GM12891 (cell line): ENCODE measurements at regions not wholly inside any gene's neighbourhood (a gene's known extent, or its start where the extent isn't known, plus 50 kb on each side); places are given as distances from the start of the nearest gene placed in this dataset.

Experiments used
- DNase-seq: peaks from one replicate; pipeline ENCODE4 v3.0.0; 2011; ENCODE audit warnings: low spot score; ENCODE audit not compliant: insufficient read length
- FAIRE-seq: peaks from 2 replicates; lab custom pipeline; 2011; peaks lifted over from hg19 to GRCh38; lab: Jason Lieb, UNC
- PAX5 ChIP-seq: IDR thresholded peaks from 2 replicates; pipeline ENCODE4 v1.6.1; 2011; ENCODE audit warnings: low read length, moderate library complexity, mild to moderate bottlenecking; ENCODE audit not compliant: insufficient read depth, severe bottlenecking
- POLR2A ChIP-seq: IDR thresholded peaks from 2 replicates; pipeline ENCODE4 v1.6.1; 2011; ENCODE audit warnings: low read depth, low read length, control low read depth
- POLR2AphosphoS5 ChIP-seq: IDR thresholded peaks from 2 replicates; pipeline ENCODE4 v1.6.1; 2011; ENCODE audit warnings: low read depth, low read length, control low read depth
- POU2F2 ChIP-seq: IDR thresholded peaks from 2 replicates; pipeline ENCODE4 v1.6.1; 2011; ENCODE audit warnings: low read depth, mild to moderate bottlenecking, control low read depth, low read length, moderate library complexity
- SPI1 ChIP-seq: IDR thresholded peaks from 2 replicates; pipeline ENCODE4 v1.6.1; 2011; ENCODE audit warnings: low read depth, low read length, control low read depth
- TAF1 ChIP-seq: IDR thresholded peaks from 2 replicates; pipeline ENCODE4 v1.6.1; 2011; ENCODE audit warnings: low read depth, low read length, control low read depth

DNA sequence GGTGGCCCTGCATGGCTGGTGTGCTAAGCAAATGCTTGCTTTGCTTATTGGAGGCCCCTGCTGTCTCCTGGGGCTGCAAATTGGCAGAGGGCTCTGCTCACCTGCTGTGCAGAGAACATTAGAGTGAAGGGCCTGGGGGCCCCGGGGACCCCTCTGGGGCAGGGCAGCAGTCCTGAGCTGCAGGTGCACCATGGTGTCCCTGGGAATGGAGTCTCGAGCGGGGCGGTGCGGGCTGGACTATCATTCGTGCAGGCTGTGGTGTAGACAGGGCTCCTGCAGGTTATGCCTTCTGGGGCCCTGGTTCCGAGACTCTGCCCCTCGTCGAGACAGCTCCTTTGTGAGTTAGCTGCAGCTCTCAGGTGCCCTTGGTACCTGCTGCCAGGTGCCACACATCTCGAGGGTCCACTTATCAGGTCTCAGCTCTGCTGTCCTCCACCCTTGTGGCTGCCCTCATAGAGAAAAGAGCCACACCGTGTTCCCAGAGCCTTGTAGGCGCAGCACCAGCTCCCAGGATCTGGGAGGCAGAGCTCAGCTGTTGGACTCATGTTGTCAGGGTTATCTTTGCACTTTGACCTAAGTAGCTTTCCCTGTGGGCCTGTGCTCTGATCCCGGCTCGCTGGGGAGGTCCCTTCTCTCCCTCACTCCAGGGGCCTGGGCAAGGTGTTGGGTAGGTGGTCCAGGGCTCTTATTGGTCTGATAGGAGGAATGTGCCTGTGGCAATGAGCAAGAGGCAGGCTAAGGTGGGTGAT lies 58.0 kb upstream of the ZNF536 start:
- TF ChIP-seq SPI1, result no peak
- no peak for TF ChIP-seq POLR2AphosphoS5
- no peak for TF ChIP-seq PAX5
- no peak for TF ChIP-seq TAF1
- no peak for TF ChIP-seq POLR2A
- TF ChIP-seq POU2F2, result no peak
- DNase-seq (no peak), FAIRE-seq (no peak)

GRCh38 chr19:30314805-30315155 lies 57.4 kb upstream of the ZNF536 start:
- DNase-seq (no peak), FAIRE-seq (no peak)
- TF ChIP-seq SPI1 (no peak), TAF1 (no peak), PAX5 (no peak), POLR2A (no peak), POU2F2 (no peak), POLR2AphosphoS5 (no peak)

DNA sequence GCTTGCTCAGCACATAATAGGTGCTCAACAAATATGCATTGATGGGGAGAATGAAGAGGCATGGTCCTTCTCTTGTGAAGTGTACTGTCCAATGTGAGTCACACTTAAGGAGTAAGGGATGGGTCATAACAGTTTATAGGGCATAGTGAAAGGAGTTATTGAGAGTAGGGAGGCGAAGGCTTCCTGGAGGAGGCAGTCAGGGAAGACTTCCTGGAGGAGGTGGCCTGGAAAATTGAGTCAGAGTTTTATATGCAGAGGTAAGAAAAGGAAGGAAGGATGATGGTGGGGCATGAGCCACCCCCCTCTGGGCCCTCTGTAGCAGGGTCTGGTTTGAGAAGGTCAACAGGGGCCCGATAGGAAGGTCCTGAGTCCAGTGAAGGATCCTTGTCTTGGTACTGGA lies 57.0 kb upstream of the ZNF536 start:
- TF ChIP-seq TAF1 (no peak), PAX5 (no peak), POLR2AphosphoS5 (no peak), POLR2A (no peak), POU2F2 (no peak), SPI1 (no peak)
- no peak for FAIRE-seq
- DNase-seq, result no peak

DNA sequence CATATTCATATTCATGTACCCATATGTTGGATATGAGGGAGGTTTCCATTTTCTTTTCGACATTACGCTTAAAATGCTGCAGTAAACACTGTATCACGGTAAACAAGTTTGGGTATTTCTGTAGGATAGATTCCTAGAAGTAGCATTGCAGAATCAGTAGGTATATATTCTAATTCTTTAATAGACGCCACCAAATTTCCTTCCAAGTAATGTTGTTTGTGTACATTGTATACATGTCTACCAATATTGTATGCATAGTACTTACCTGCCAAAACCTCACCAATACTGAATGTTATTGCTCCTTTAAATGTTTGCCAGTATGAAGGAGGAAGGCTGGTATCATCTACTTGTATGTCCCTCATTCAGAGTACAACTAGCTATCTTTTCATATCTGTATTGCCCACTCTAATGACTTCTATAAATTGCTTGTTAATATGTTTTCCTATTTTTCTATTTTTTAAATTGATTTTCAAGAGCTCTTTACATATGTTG lies 56.1 kb upstream of the ZNF536 start:
- DNase-seq (no peak), FAIRE-seq (no peak)
- no peak for TF ChIP-seq POU2F2
- no peak for TF ChIP-seq TAF1
- no peak for TF ChIP-seq PAX5
- TF ChIP-seq SPI1, result no peak
- TF ChIP-seq POLR2AphosphoS5, result no peak
- TF ChIP-seq POLR2A, result no peak

- TF ChIP-seq TAF1 (no peak), SPI1 (no peak), POLR2A (no peak), POU2F2 (no peak), POLR2AphosphoS5 (no peak)
- DNase-seq, result no peak
- no peak for FAIRE-seq
Measured at GRCh38 chr19:30316560-30317106, 55.6 kb upstream of the ZNF536 start.

DNA sequence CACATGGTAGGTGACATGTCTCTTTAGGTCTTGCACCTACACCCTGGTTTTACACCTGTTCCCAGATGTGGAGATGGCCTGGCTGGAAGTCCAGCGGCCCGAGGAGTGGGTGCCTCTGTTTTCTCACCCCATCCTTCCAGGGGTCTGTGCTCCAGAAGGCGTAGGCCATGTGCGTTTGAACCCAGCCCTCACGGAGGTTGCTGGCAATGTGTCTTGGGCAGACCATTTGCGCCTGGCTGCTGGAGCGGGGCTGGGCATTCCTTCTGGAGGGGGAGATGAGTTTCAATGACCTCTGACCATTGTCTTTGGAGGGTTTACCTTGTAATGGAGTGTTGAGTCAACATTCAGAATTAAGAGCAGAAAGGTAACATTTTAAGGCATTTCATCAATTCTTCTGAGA lies 54.8 kb upstream of the ZNF536 start:
- DNase-seq, result no peak
- no peak for TF ChIP-seq PAX5
- FAIRE-seq, result no peak

DNA sequence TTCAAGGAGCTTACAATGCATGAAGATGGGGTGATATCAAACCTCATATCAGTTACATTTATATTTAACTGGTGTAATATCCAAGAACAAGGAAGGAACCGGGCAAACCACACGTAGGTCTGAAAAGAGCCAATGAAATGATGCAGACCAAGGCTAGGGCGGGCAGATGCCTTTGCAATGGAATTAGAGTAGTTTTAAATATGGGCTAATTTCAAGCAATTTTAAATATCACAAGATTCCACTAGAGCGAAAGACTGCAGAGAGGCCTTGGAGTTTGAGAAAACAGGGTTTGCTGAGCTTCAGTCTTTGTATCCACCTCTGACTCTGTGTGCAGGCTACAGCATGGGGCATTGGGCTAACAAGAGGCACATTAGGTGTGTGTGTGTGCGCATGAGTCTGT lies 53.9 kb upstream of the ZNF536 start:
- DNase-seq (no peak), FAIRE-seq (no peak)
- TF ChIP-seq POU2F2 (no peak), POLR2AphosphoS5 (no peak), TAF1 (no peak), POLR2A (no peak), PAX5 (no peak), SPI1 (no peak)

- no peak for FAIRE-seq
- TF ChIP-seq POLR2A (no peak), POU2F2 (no peak), SPI1 (no peak), TAF1 (no peak), PAX5 (no peak), POLR2AphosphoS5 (no peak)
- no peak for DNase-seq
Measured at GRCh38 chr19:30318936-30319335, 53.2 kb upstream of the ZNF536 start.

GRCh38 chr19:30319411-30319810 lies 52.8 kb upstream of the ZNF536 start:
- DNase-seq (no peak), FAIRE-seq (no peak)
- TF ChIP-seq POU2F2 (no peak), TAF1 (no peak), PAX5 (no peak), POLR2AphosphoS5 (no peak), POLR2A (no peak), SPI1 (no peak)

- no peak for DNase-seq
- FAIRE-seq, result no peak
- TF ChIP-seq TAF1, result no peak
- TF ChIP-seq POLR2A, result no peak
- no peak for TF ChIP-seq POLR2AphosphoS5
- no peak for TF ChIP-seq POU2F2
- no peak for TF ChIP-seq PAX5
- no peak for TF ChIP-seq SPI1
Measured at GRCh38 chr19:30319876-30320275, 52.3 kb upstream of the ZNF536 start.
